ENCODE measurements at regions not wholly inside any gene's neighbourhood (a gene's known extent, or its start where the extent isn't known, plus 50 kb on each side); places are given as distances from the start of the nearest gene placed in this dataset.

GRCh38 chr4:174404677-174405076 is 117.6 kb downstream of the HPGD start:
- CTCF ChIA-PET, result interaction anchor here (0.6 kb wide), 1 partner anchor 333 kb away, joined by 3 read pairs; no protein-coding TSS in a partner anchor
- H3K18ac ChIP-seq (ENCODE audit: low read depth, low read length), result no peak overlapping the region
- in situ Hi-C loops (cut with MboI; ENCODE audit: low sequenced_read_pairs), result no loop called here
- no peaks in the 10 kb centered on the region for H3K4me1 ChIP-seq (ENCODE audit: control insufficient read depth, insufficient read depth, low read length)
- H4K8ac ChIP-seq (ENCODE audit: low read depth in 2 of 2, low read length in 2 of 2), result no peak overlapping the region
- no peak overlapping the region for H2BK20ac ChIP-seq (ENCODE audit: low read depth, low read length)
- H3K36me3 ChIP-seq (ENCODE audit: control insufficient read depth, insufficient read depth, low read length), result no peaks in the 10 kb centered on the region
- dilution Hi-C loops (cut with HindIII; ENCODE audit: low sequenced_read_pairs, unreplicated experiment), result no loop called here
- H2AK5ac ChIP-seq (ENCODE audit: low read depth, low read length), result no peak overlapping the region
- H4K91ac ChIP-seq (ENCODE audit: insufficient read depth, low read depth, low read length), result no peak overlapping the region
- H4K5ac ChIP-seq (ENCODE audit: low read depth, low read length), result no peak overlapping the region
- no peak overlapping the region for H2AFZ ChIP-seq (replicated peaks; ENCODE audit: low read length, poor library complexity)
- no peak overlapping the region for H3K27ac ChIP-seq (ENCODE audit: insufficient read depth, low read length)
- H3K14ac ChIP-seq (replicated peaks; ENCODE audit: low read depth, low read length), result no peak overlapping the region
- H3K79me1 ChIP-seq (ENCODE audit: low read depth in 1 of 2, low read length in 2 of 2), result no peaks in the 10 kb centered on the region
- intact Hi-C loops (cut with micrococcal nuclease), result no loop called here
- no peaks in the 10 kb centered on the region for H4K20me1 ChIP-seq (ENCODE audit: insufficient read depth, low read length)
- no peak overlapping the region for H3K23ac ChIP-seq (ENCODE audit: low read depth, low read length)
- no peak overlapping the region for H2BK15ac ChIP-seq (ENCODE audit: low read depth, low read length)
- no peak for DNase-seq
- WGBS, 2 experiments (ENCODE audit: extremely low coverage in 2 of 2, insufficient read length in 1 of 2), result no CpG with 5 or more reads among the region's 1 CpG
- no peak overlapping the region for H3K4me2 ChIP-seq (ENCODE audit: low read depth, low read length)
- no peaks in the 10 kb centered on the region for H3K27me3 ChIP-seq (ENCODE audit: control insufficient read depth, insufficient read depth, low read length)
- no peak overlapping the region for H2BK120ac ChIP-seq (ENCODE audit: low read depth, low read length)
- no peak for ATAC-seq (ENCODE audit: low read depth)
- BruUV-seq (replicated peaks), result no TSS peak
- H3K56ac ChIP-seq (ENCODE audit: extremely low read depth, insufficient read depth, low read length), result no peak overlapping the region
- no peak overlapping the region for H2AK9ac ChIP-seq (replicated peaks; ENCODE audit: low read depth, low read length, poor library complexity)
- POLR2A ChIA-PET (ENCODE audit: unreplicated experiment), result no interaction called here
- H3K4me3 ChIP-seq (ENCODE audit: insufficient read depth, low read depth, low read length), result no peak overlapping the region
- no peak overlapping the region for H3K9ac ChIP-seq (ENCODE audit: low read depth, low read length)
- no peak overlapping the region for H3K4ac ChIP-seq (ENCODE audit: low read depth, low read length)
- TF ChIP-seq SMC3 (IDR thresholded peaks at IDR 0.05; ENCODE audit: low read depth, low read length), result no peak
- no peak for TF ChIP-seq RAD21 (IDR thresholded peaks at IDR 0.05; ENCODE audit: low read length)
- TF ChIP-seq POLR2A (IDR thresholded peaks at IDR 0.05; ENCODE audit: low read depth, low read length), result no peak
- TF ChIP-seq CTCF (conservative IDR thresholded peaks at IDR 0.05; ENCODE audit: low read depth, low read length), result no peak
- H3K9me3 ChIP-seq (ENCODE audit: control insufficient read depth, insufficient read depth, low read length), result 0 out of 2 replicates have a peak, but pooled peaks cover 2% of the 10 kb centered on the region
- H3K9me1 ChIP-seq (ENCODE audit: insufficient read depth, low read length), result no peaks in the 10 kb centered on the region
- H2BK5ac ChIP-seq (ENCODE audit: low read depth, low read length, poor library complexity, severe bottlenecking), result no peak overlapping the region
